H1 (cell line): ENCODE measurements at regions not wholly inside any gene's neighbourhood (a gene's known extent, or its start where the extent isn't known, plus 50 kb on each side); places are given as distances from the start of the nearest gene placed in this dataset.

ENCODE experiments used
- CTCF ChIA-PET: fragments of 300-600 bp; sonication (Branson Sonifier 250); formaldehyde crosslinking; loops from one replicate; lab custom pipeline; 2021; ENCODE audit not compliant: partially characterized antibody; lab: Charles Lee
- POLR2A ChIA-PET: fragments of 300-600 bp; sonication (Branson Sonifier 250); formaldehyde crosslinking; loops from one replicate; lab custom pipeline; 2021; ENCODE audit warnings: inconsistent platforms; ENCODE audit not compliant: partially characterized antibody; lab: Charles Lee
- DNase-seq, 2 experiments: peaks; one replicate each; pipeline versions ENCODE4 v3.0.0 to v3.0.0-alpha.2; 2010 to 2022; ENCODE audit warnings: low spot score in 2 of 2, low read depth in 1 of 2, mixed read lengths in 1 of 2
- FAIRE-seq: peaks from 2 replicates; lab custom pipeline; 2011; peaks lifted over from hg19 to GRCh38; lab: Jason Lieb, UNC
- H2AFZ ChIP-seq: 2 replicates; pipeline ENCODE4 v1.8.1; 2012; ENCODE audit warnings: low read length, inconsistent platforms
- H2AK5ac ChIP-seq: 2 replicates; pipeline ENCODE4 v1.6.1; 2013; ENCODE audit warnings: low read depth, low read length
- H2BK120ac ChIP-seq: replicated peaks from 2 replicates; pipeline ENCODE3; 2013; ENCODE audit warnings: low read depth, low read length, inconsistent platforms
- H2BK12ac ChIP-seq: 2 replicates; pipeline ENCODE4 v1.6.1; 2013; ENCODE audit warnings: low read depth, low read length
- H2BK15ac ChIP-seq: 2 replicates; pipeline ENCODE4 v1.6.1; 2013; ENCODE audit warnings: low read length
- H2BK20ac ChIP-seq: 2 replicates; pipeline ENCODE4 v1.6.1; 2013; ENCODE audit warnings: low read length
- H2BK5ac ChIP-seq: 2 replicates; pipeline ENCODE4 v1.6.1; 2013; ENCODE audit warnings: low read depth, low read length
- H3K14ac ChIP-seq: 2 replicates; pipeline ENCODE4 v1.6.1; 2013; ENCODE audit warnings: inconsistent platforms; ENCODE audit not compliant: insufficient read length
- H3K18ac ChIP-seq: 2 replicates; pipeline ENCODE4 v1.6.1; 2013; ENCODE audit warnings: low read length; ENCODE audit errors: extremely low read depth
- H3K23ac ChIP-seq: 2 replicates; pipeline ENCODE4 v1.6.1; 2013; ENCODE audit warnings: inconsistent platforms; ENCODE audit not compliant: insufficient read length
- H3K23me2 ChIP-seq: 2 replicates; pipeline ENCODE4 v1.6.1; 2013; ENCODE audit warnings: low read depth, low read length
- H3K27ac ChIP-seq: 2 replicates; pipeline ENCODE4 v1.6.1; 2011; ENCODE audit warnings: low read depth, low read length, inconsistent platforms
- H3K27me3 ChIP-seq, 4 experiments: replicated peaks in 1 of 4; 1 replicate in 1 of 4; 2 replicates in 3 of 4; pipeline versions ENCODE4 v1.6.1 to v1.8.1; 2011 to 2013; ENCODE audit warnings: low read length in 3 of 4, mild to moderate bottlenecking in 3 of 4, inconsistent platforms in 2 of 4, mixed read lengths in 2 of 4, moderate library complexity in 1 of 4; ENCODE audit not compliant: control insufficient read depth in 3 of 4, insufficient read depth in 3 of 4; ENCODE audit errors: extremely low read depth in 1 of 4
- H3K36me3 ChIP-seq, 4 experiments: 2 replicates each; pipeline versions ENCODE4 v1.6.1 to v1.8.1; 2011 to 2013; ENCODE audit warnings: mild to moderate bottlenecking in 4 of 4, low read length in 3 of 4, moderate library complexity in 2 of 4, control low read depth in 1 of 4, inconsistent platforms in 1 of 4; ENCODE audit not compliant: insufficient read depth in 4 of 4, control insufficient read depth in 2 of 4
- H3K4ac ChIP-seq: replicated peaks from 2 replicates; pipeline ENCODE3; 2013; ENCODE audit warnings: low read length, low read depth, mixed read lengths, inconsistent platforms; ENCODE audit not compliant: insufficient read length
- H3K4me1 ChIP-seq, 4 experiments: replicated peaks in 1 of 4; 1 replicate in 1 of 4; 2 replicates in 3 of 4; pipeline versions ENCODE4 v1.6.1 to v1.8.1; 2011 to 2013; ENCODE audit warnings: low read length in 3 of 4, inconsistent platforms in 2 of 4, mixed read lengths in 1 of 4; ENCODE audit not compliant: insufficient read depth in 4 of 4, control insufficient read depth in 3 of 4
- H3K4me2 ChIP-seq, 2 experiments: 2 replicates each; pipeline versions ENCODE4 v1.6.1 to v1.8.1; 2011 to 2013; ENCODE audit warnings: low read depth in 2 of 2, low read length in 2 of 2, control low read depth in 1 of 2, inconsistent platforms in 1 of 2, mild to moderate bottlenecking in 1 of 2; ENCODE audit not compliant: insufficient read depth in 1 of 2
- H3K4me3 ChIP-seq, 4 experiments: fragments of 200-600, 300-600 bp in 1 of 4; sonication (generic), shearing (Covaris generic), sonication (Bioruptor Twin) in 1 of 4; 2 replicates each; pipeline versions ENCODE4 v1.5.1 to v1.8.1; 2011 to 2016; ENCODE audit warnings: low read length in 4 of 4, low read depth in 3 of 4, control low read depth in 2 of 4, inconsistent platforms in 2 of 4, mild to moderate bottlenecking in 2 of 4, mixed read lengths in 1 of 4, moderate library complexity in 1 of 4; ENCODE audit not compliant: insufficient read depth in 2 of 4; ENCODE audit errors: extremely low read depth in 1 of 4
- H3K56ac ChIP-seq: replicated peaks from 2 replicates; pipeline ENCODE3; 2013; ENCODE audit warnings: low read depth, mild to moderate bottlenecking, mixed read lengths, low read length, inconsistent platforms; ENCODE audit not compliant: insufficient read length
- H3K79me1 ChIP-seq: 2 replicates; pipeline ENCODE4 v1.6.1; 2013; ENCODE audit warnings: low read depth, low read length, control low read depth
- H3K79me2 ChIP-seq, 2 experiments: 2 replicates each; pipeline versions ENCODE4 v1.6.1 to v1.8.1; 2012 to 2013; ENCODE audit warnings: low read length in 2 of 2, mild to moderate bottlenecking in 2 of 2, inconsistent platforms in 1 of 2; ENCODE audit not compliant: insufficient read depth in 2 of 2, control insufficient read depth in 1 of 2
- H3K9ac ChIP-seq, 4 experiments: replicated peaks in 1 of 4; 1 replicate in 1 of 4; 2 replicates in 3 of 4; pipeline versions ENCODE4 v1.6.1 to v1.8.1; 2011 to 2013; ENCODE audit warnings: low read depth in 3 of 4, low read length in 3 of 4, control low read depth in 2 of 4, mild to moderate bottlenecking in 2 of 4, moderate library complexity in 2 of 4, inconsistent platforms in 1 of 4; ENCODE audit errors: extremely low read depth in 1 of 4
- H3K9me3 ChIP-seq, 2 experiments: 2 replicates each; pipeline versions ENCODE4 v1.6.1 to v1.8.1; 2012 to 2013; ENCODE audit warnings: mild to moderate bottlenecking in 2 of 2, moderate library complexity in 2 of 2, control low read depth in 1 of 2, inconsistent platforms in 1 of 2, low read depth in 1 of 2, low read length in 1 of 2, mixed read lengths in 1 of 2; ENCODE audit not compliant: insufficient read depth in 2 of 2
- H4K20me1 ChIP-seq, 2 experiments: replicated peaks in 1 of 2; 2 replicates each; pipeline versions ENCODE3 to v1.8.1; 2011 to 2013; ENCODE audit warnings: inconsistent platforms in 2 of 2, low read length in 2 of 2, mild to moderate bottlenecking in 1 of 2; ENCODE audit not compliant: insufficient read depth in 2 of 2, control insufficient read depth in 1 of 2
- H4K5ac ChIP-seq: 2 replicates; pipeline ENCODE4 v1.6.1; 2013; ENCODE audit warnings: low read length, low read depth, mixed read lengths, inconsistent platforms; ENCODE audit not compliant: insufficient read length
- H4K8ac ChIP-seq: 2 replicates; pipeline ENCODE4 v1.8.0; 2013; ENCODE audit warnings: mild to moderate bottlenecking, moderate library complexity, low read length, inconsistent platforms; ENCODE audit not compliant: insufficient read depth; ENCODE audit errors: extremely low read depth
- H4K91ac ChIP-seq: replicated peaks from 2 replicates; pipeline ENCODE3; 2013; ENCODE audit warnings: low read length, mixed read lengths, inconsistent platforms; ENCODE audit not compliant: insufficient read length
- ATF2 ChIP-seq: IDR thresholded peaks from 2 replicates; pipeline ENCODE4 v1.6.1; 2012; ENCODE audit warnings: low read length, inconsistent platforms
- BACH1 ChIP-seq: IDR thresholded peaks from 2 replicates; pipeline ENCODE4 v1.6.1; 2012; ENCODE audit warnings: low read length, improper control_type of control experiment
- GABPA ChIP-seq: IDR thresholded peaks from 2 replicates; pipeline ENCODE4 v1.6.1; 2011; ENCODE audit warnings: mild to moderate bottlenecking, low read length, moderate library complexity, borderline replicate concordance; ENCODE audit not compliant: insufficient read depth
- JUND ChIP-seq: IDR thresholded peaks from 2 replicates; pipeline ENCODE4 v1.6.1; 2011; ENCODE audit warnings: mild to moderate bottlenecking, improper control_type of control experiment, low read length
- KDM5A ChIP-seq: fragments of 200-600 bp; IDR thresholded peaks from 2 replicates; pipeline ENCODE4 v1.7.1; 2012; ENCODE audit warnings: mild to moderate bottlenecking, low read length, inconsistent platforms, mixed read lengths
- RBBP5 ChIP-seq: IDR thresholded peaks from 2 replicates; pipeline ENCODE4 v1.7.1; 2012; ENCODE audit warnings: low read depth, mild to moderate bottlenecking, inconsistent platforms, low read length, moderate library complexity, borderline replicate concordance
- SIRT6 ChIP-seq: IDR thresholded peaks from one replicate; pipeline ENCODE4 v1.7.1; 2012; ENCODE audit warnings: low read length, inconsistent platforms
- WGBS, 2 experiments: shearing (Covaris generic) in 1 of 2; methylation state at CpG; one replicate each; pipeline versions ENCODE4 v1.1.6 to v1.1.7; 2013 to 2015; ENCODE audit warnings: low lambda C conversion rate in 2 of 2, mixed read lengths in 2 of 2, inconsistent platforms in 1 of 2, low coverage in 1 of 2, missing lambda C conversion rate in 1 of 2; ENCODE audit not compliant: insufficient replicate concordance in 2 of 2, insufficient coverage in 1 of 2, insufficient read length in 1 of 2; ENCODE audit errors: extremely low coverage in 1 of 2, missing lambda C conversion rate in 1 of 2; 5-methylcytosine and 5-hydroxymethylcytosine counted together

DNA sequence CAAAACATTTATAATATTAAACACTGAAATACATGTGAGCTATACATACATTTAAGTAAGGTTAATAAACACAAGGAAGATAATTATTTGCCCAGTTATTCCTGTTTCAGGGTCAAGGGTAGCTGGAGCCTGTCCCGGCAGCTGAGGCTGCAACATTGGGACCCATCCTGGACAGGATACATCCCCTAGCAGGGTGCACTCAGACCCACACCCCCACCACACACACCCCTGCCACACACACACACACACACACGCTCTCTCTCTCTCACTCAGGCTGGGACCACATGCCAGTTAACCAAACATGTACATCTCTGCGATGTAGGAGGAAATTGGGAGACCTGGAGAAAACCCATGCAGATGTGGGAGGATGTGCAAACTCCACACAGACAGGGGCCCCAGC is 112.6 kb upstream of the TMCC3 start:
- no peak overlapping the region for H3K4me2 ChIP-seq
- H3K4me3 ChIP-seq = no peak overlapping the region
- no peak for TF ChIP-seq ATF2
- no peak for TF ChIP-seq KDM5A
- no peak for TF ChIP-seq BACH1
- no peak for TF ChIP-seq SIRT6
- no peak for TF ChIP-seq JUND
- no peak for TF ChIP-seq GABPA
- no peak for TF ChIP-seq RBBP5
- 52% methylated on average over 3 of the region's 3 CpGs; no CpG with 5 or more reads in 1 of the 2 experiments for WGBS, 2 experiments
- no peak overlapping the region for H3K14ac ChIP-seq
- no peak overlapping the region for H3K56ac ChIP-seq
- no peak overlapping the region for H2BK5ac ChIP-seq
- no peaks in the 10 kb centered on the region; the same call in 1 of the 2 replicates for H3K23me2 ChIP-seq
- no peak overlapping the region for H3K18ac ChIP-seq
- ChIA-PET POLR2A (no interaction called here), CTCF (interaction anchor here (0.6 to 2.9 kb wide), 29 partner anchors 9 to 308 kb away, joined by 3 to 23 read pairs (median 4); no protein-coding TSS in a partner anchor)
- no peaks in the 10 kb centered on the region for H4K20me1 ChIP-seq
- no peaks in the 10 kb centered on the region for H3K79me2 ChIP-seq
- no peak overlapping the region for H3K4ac ChIP-seq
- no peak overlapping the region for H2AFZ ChIP-seq
- no peak overlapping the region for H2BK120ac ChIP-seq
- no peak overlapping the region for H2BK15ac ChIP-seq
- no peaks in the 10 kb centered on the region for H3K9me3 ChIP-seq
- H4K91ac ChIP-seq = no peak overlapping the region
- H3K79me1 ChIP-seq = no peaks in the 10 kb centered on the region
- FAIRE-seq (no peak), DNase-seq (no peak)
- no peaks in the 10 kb centered on the region; a peak in 1 of 7 replicates for H3K27me3 ChIP-seq
- H2BK20ac ChIP-seq = no peak overlapping the region
- no peak overlapping the region for H2BK12ac ChIP-seq
- H3K27ac ChIP-seq = no peak overlapping the region
- no peaks in the 10 kb centered on the region for H3K36me3 ChIP-seq
- H3K23ac ChIP-seq = no peak overlapping the region
- H4K5ac ChIP-seq = no peak overlapping the region
- no peak overlapping the region for H4K8ac ChIP-seq
- H2AK5ac ChIP-seq = no peak overlapping the region
- no peaks in the 10 kb centered on the region for H3K4me1 ChIP-seq
- no peak overlapping the region for H3K9ac ChIP-seq
